CD4-positive, alpha-beta T cell treated with Interferon gamma for 1 hour (primary cell): ENCODE measurements at regions not wholly inside any gene's neighbourhood (a gene's known extent, or its start where the extent isn't known, plus 50 kb on each side); places are given as distances from the start of the nearest gene placed in this dataset.
A peak's percentile ranks its signal among the peaks of the same experiment; 100 is the strongest.

Source experiments
- DNase-seq: peaks from one replicate; pipeline ENCODE4 v3.0.0-alpha.2; 2020

GRCh38 chr11:121777056-121777455 is 324.3 kb upstream of the SORL1-AS1 start:
- no peak for DNase-seq

- no peak for DNase-seq
Measured at GRCh38 chr11:121775276-121775675, 322.5 kb upstream of the SORL1-AS1 start.

GRCh38 chr11:121773076-121773475 is 320.3 kb upstream of the SORL1-AS1 start:
- no peak for DNase-seq

GRCh38 chr11:121770939-121771595 is 318.3 kb upstream of the SORL1-AS1 start:
- DNase-seq: no peak

DNA sequence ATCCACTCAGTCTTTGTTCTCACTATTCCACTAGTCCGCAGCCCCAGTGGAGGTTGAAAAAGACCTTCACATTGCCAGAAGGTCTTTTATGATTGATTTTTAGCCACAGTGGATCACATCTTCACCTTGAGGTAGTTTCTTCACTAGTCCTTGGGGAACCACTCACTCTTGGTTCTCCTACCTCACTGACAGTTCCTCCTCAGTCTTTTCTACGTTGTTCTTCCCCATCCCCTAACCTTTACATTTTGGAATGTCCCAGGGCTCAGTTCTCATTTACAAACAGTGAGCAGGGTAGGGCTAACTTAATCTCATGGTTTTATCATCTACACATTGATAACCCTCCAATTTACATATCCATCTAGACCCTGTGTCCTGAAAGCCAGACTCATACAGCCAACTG is 316.4 kb upstream of the SORL1-AS1 start:
- DNase-seq: no peak

DNA sequence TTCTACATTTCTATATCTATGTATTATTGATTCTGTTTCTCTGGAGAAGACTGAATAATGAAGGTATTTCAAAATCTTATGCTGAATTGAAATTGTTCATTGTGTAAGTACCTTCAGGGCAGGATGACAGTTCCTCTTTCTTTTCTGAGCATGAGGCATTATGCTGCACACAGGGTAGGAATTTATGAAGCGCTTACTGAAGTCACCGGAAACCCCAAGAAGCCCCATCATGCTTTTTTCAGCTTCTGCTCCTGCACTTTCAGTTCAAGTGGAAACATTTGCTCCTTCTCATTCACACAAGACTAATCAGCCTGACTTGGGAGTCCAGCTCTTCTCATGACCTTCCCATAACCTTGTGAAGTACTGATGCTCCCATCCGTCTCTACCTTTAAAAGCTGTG is 314.7 kb upstream of the SORL1-AS1 start:
- DNase-seq: peak; percentile 16

DNA sequence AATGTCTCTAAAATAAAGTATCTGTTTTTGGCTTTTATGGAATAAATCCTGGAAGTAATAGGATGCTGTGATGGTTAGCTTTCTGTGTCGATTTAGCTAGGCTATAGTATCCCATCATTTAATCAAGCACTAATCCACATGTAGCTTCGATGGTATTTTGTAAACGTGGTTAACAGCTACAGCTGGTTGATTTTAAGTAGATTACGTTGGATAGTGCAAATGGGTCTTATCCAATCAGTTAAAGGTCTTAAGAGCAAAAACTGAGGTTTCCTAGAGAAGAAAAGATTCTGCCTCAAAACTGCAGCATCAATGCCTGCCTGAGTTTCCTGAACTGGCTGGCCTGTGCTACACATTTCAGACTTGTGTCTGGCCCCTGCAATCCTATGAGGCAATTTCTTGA is 314.2 kb upstream of the SORL1-AS1 start:
- DNase-seq: no peak

DNA sequence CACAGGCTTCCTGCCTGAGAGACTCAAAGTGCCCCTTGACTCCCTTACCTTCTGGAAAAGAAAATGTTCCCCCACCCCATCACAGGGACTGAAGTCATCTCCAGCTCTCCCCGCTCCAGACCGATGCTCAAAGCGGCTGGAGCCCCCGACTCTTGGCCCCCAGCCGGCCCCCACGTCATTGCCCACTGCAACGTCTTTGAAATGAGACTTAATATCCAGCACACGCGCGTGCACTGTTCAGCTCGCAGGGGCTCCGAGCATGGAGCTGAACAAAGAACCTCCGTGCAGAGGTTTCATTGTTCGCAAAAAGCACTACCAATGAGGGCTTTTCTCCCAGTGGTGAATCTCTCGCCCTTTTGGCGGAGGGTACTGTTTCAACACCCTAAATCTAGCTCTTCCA is 313.4 kb upstream of the SORL1-AS1 start:
- DNase-seq: no peak

DNA sequence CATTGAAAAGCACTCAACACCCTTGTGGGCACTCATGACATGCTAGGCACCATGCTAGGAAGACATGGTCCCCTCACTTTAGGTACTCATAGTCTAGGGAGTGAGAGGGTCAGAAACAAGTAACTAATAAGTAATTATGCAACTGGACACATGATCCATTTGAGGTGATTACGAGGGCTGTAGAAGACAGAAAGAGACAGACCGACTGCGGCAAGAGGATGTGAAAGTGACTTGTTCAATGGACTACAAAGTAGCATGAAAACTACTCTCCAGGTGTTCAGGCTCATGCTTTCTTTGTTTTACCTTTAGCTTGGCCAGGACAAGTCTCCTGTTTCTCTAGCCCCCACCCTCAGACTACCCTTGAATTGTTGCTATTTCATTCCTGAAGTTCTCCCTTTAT is 310.8 kb upstream of the SORL1-AS1 start:
- no peak for DNase-seq

DNA sequence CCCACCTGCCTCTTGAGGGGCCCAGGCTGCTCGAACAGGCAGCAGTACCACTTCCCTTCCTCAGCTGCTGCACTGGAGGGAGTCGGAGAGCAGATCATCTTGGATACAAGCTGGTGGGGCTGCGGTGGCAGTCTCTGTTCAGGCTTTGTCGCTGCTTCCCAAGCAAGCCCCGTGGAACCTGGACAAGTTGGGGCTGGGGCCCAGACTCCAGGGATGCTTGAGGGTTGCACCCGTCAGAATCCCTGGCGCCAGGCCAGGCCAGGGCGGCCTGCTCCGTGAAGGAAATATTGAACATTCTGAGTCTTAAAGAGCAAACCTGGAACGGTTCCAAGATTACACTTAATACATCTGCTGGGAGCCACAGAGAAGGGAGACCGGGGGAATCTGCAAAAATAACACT is 310.1 kb upstream of the SORL1-AS1 start:
- no peak for DNase-seq

DNA sequence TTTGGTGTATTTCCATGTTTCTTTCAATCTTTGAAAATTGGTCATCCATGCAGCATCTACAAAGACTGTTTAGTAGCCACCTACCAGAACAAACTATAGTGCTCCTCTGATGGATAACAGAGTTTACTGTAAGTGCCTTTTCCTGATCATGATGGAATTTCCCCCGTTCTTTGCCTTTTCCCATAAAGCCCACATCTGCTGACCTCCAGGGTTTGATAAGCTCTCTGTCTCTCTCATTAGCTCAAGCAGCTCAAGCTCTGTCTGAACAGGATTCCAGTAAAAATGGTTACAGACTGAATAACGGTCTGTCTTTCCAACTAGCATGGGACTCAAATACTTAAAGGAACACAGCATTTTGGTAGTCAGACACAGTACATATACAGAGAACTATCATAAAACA is 308.4 kb upstream of the SORL1-AS1 start:
- no peak for DNase-seq

- DNase-seq: no peak
Measured at GRCh38 chr11:121757480-121758125, 304.8 kb upstream of the SORL1-AS1 start.

GRCh38 chr11:121755906-121756305 is 303.1 kb upstream of the SORL1-AS1 start:
- DNase-seq: no peak

DNA sequence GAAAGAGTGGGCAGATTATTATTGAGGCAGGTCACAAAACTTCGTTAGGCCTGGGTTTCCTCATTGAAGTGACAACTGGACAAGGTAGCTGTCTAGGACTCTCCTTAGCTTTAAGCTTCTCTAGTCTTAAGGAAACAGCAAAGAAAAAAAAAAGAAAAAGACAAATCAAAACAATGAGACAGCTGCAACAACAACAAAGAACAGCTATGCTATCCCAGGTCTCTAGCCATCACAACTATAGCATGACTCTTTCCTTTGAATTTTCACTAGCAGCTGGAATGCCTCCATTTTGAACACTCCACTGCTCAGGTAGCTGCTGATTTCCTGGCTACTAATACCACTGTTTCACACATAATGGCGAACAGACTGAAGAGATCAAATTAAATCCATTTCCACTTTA is 302.4 kb upstream of the SORL1-AS1 start:
- DNase-seq: no peak

- DNase-seq: no peak
Measured at GRCh38 chr11:121754598-121754997, 301.8 kb upstream of the SORL1-AS1 start.

GRCh38 chr11:121749691-121750090 is 296.9 kb upstream of the SORL1-AS1 start:
- no peak for DNase-seq

- no peak for DNase-seq
Measured at GRCh38 chr11:121748068-121748467, 295.3 kb upstream of the SORL1-AS1 start.

DNA sequence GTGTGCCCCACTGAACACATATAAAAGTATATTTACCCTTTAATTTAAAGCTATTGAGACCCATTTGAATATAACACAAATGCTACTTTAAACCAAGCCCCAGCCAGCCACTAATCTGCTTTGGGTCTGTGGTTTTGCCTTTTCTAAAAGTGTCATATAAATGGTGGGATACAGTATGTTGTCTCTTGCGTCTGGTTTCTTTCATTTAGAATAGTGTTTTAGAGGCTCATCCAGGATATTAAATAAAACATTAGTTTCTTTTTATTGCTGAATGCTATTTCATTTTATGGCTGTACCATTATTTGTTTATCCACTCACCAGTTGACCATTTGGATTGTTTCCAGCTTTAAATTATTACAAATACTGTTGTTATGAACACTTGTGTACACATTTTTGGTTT is 290.5 kb upstream of the SORL1-AS1 start:
- no peak for DNase-seq

- DNase-seq: no peak
Measured at GRCh38 chr11:121741761-121742361, 289.1 kb upstream of the SORL1-AS1 start.

GRCh38 chr11:121741351-121741760 is 288.6 kb upstream of the SORL1-AS1 start:
- no peak for DNase-seq

DNA sequence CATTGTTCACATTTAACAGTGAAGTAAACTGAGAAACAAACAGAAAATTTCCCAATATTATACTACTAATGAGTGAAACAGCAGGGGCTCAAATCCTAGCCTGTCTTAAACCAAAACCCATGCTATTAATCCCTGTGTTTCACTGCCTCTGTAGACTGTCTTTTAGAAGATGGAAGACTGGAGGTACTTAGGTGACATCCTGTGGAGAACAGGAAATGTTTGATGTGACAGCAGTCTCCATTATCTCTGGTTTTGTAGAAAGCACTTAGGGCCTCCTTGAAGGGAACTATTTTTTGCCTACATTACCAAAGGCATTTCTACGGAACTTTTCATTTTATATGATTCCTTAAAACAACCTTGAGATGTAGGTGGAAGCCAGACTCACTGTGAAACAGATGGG is 288.1 kb upstream of the SORL1-AS1 start:
- DNase-seq: no peak

GRCh38 chr11:121733858-121734257 is 281.1 kb upstream of the SORL1-AS1 start:
- no peak for DNase-seq

- no peak for DNase-seq
Measured at GRCh38 chr11:121727942-121728341, 275.2 kb upstream of the SORL1-AS1 start.

DNA sequence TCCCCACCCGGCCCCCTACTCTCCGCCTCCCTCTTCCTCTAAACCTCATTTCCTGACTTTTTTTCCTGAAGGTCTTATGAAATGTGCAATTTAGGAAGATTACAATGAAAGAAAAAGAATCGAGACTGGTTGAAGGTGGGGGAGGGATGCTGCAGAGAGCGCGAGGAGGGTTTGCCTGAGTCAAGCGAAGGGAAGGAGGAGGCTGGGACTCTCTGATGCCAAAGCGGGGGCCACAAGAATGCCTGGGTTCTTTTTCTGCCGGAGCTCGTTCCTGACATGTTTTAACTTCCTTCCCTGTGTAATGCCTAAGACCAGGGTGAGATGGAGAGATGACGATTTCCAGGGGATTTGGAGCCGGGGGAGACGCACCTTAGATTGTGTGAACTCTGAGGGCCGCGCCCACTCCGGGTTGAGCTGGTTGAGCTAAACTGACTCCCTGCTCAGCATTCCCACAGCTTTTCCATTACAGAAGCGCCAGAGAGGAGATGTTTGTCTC is 270.5 kb upstream of the SORL1-AS1 start:
- no peak for DNase-seq
